HepG2 (cell line): ENCODE measurements at regions not wholly inside any gene's neighbourhood (a gene's known extent, or its start where the extent isn't known, plus 50 kb on each side); places are given as distances from the start of the nearest gene placed in this dataset.

Experiments
- ATAC-seq: fragments of 200-7000 bp; cut with Tn5 transposase; 3 replicates; pipeline ENCODE4 v1.9.1; 2020; ENCODE audit warnings: mild to moderate bottlenecking, moderate library complexity
- BruUV-seq: library from RNA; stranded (reverse); fragments of 400-500 nt; replicated peaks from 2 replicates; lab custom pipeline; 2021; lab: Mats Ljungman, UMichigan
- CTCF ChIA-PET: fragments of 300-600 bp; formaldehyde crosslinking; extraction: SDS; loops from one replicate; lab custom pipeline; 2021; ENCODE audit warnings: low total read pairs, inconsistent platforms, low intra/inter-chr PET ratio; lab: Yijun Ruan, JAX
- POLR2A ChIA-PET: fragments of 350-600 bp; sonication (Branson Sonifier 250); formaldehyde crosslinking; loops from one replicate; lab custom pipeline; 2020; ENCODE audit warnings: antibody characterized with exemption, inconsistent platforms; lab: Yijun Ruan, JAX
- DNase-seq: peaks from one replicate; pipeline ENCODE4 v3.0.0-alpha.2; 2015; ENCODE audit warnings: low spot score
- FAIRE-seq: peaks from 3 replicates; lab custom pipeline; 2011; peaks lifted over from hg19 to GRCh38; lab: Jason Lieb, UNC
- H2AFZ ChIP-seq: one replicate; pipeline ENCODE4 v1.6.1; 2011; ENCODE audit warnings: low read length, inconsistent platforms
- H3K27ac ChIP-seq: fragments of 300-600 bp; 3 replicates; pipeline ENCODE4 v1.8.0; 2011; ENCODE audit warnings: mixed run types, mild to moderate bottlenecking, mixed read lengths, low read length, inconsistent platforms; ENCODE audit not compliant: insufficient read depth; ENCODE audit errors: extremely low read length
- H3K27me3 ChIP-seq, 2 experiments: fragments of 200-600 bp in 1 of 2; 2 replicates in 1 of 2; 3 replicates in 1 of 2; pipeline versions ENCODE4 v1.6.0 to v1.8.0; 2011; ENCODE audit warnings: low read length in 2 of 2, mild to moderate bottlenecking in 2 of 2, moderate library complexity in 2 of 2, inconsistent platforms in 1 of 2; ENCODE audit not compliant: insufficient read depth in 2 of 2, control insufficient read depth in 1 of 2
- H3K36me3 ChIP-seq, 2 experiments: fragments of 200-600 bp in 1 of 2; replicated peaks in 1 of 2; 2 replicates in 1 of 2; 3 replicates in 1 of 2; pipeline versions ENCODE4 v1.5.1 to v1.8.0; 2011; ENCODE audit warnings: low read length in 2 of 2, inconsistent platforms in 1 of 2; ENCODE audit not compliant: insufficient read depth in 2 of 2, control insufficient read depth in 1 of 2
- H3K4me1 ChIP-seq: 2 replicates; pipeline ENCODE4 v1.5.1; 2012; ENCODE audit warnings: low read length, inconsistent platforms; ENCODE audit not compliant: insufficient read depth
- H3K4me2 ChIP-seq: 2 replicates; pipeline ENCODE4 v1.6.0; 2011; ENCODE audit warnings: low read depth, low read length, inconsistent platforms
- H3K4me3 ChIP-seq, 3 experiments: fragments of 200-600 bp in 1 of 3; sonication (generic), shearing (Covaris generic) in 1 of 3; replicated peaks in 1 of 3; 2 replicates each; pipeline ENCODE4 v1.5.1; 2011 to 2016; ENCODE audit warnings: low read length in 3 of 3, inconsistent platforms in 2 of 3, low read depth in 2 of 3, mild to moderate bottlenecking in 2 of 3, control low read depth in 1 of 3, mixed read lengths in 1 of 3; ENCODE audit not compliant: insufficient read depth in 1 of 3
- H3K79me2 ChIP-seq: one replicate; pipeline ENCODE4 v1.6.1; 2011; ENCODE audit warnings: low read length, inconsistent platforms; ENCODE audit not compliant: insufficient read depth
- H3K9ac ChIP-seq: 2 replicates; pipeline ENCODE4 v1.6.0; 2011; ENCODE audit warnings: mild to moderate bottlenecking, low read depth, low read length, inconsistent platforms; ENCODE audit not compliant: insufficient read depth
- H3K9me3 ChIP-seq: 2 replicates; pipeline ENCODE4 v1.5.1; 2012; ENCODE audit warnings: mild to moderate bottlenecking, low read length
- H4K20me1 ChIP-seq: 2 replicates; pipeline ENCODE4 v1.6.0; 2011; ENCODE audit warnings: inconsistent platforms, mild to moderate bottlenecking, low read length, moderate library complexity; ENCODE audit not compliant: insufficient read depth
- HIVEP1 ChIP-seq: sonication (generic); formaldehyde crosslinking; IDR thresholded peaks from 2 replicates; pipeline ENCODE4 v1.4.0; 2020; ENCODE audit warnings: mild to moderate bottlenecking, missing genetic modification reagents
- IKZF1 ChIP-seq: fragments of 450-650 bp; IDR thresholded peaks from 2 replicates; pipeline ENCODE4 v1.7.1; 2016
- MAF1 ChIP-seq: sonication (generic); formaldehyde crosslinking; IDR thresholded peaks from 2 replicates; pipeline ENCODE4 v1.5.0; 2020; ENCODE audit warnings: missing genetic modification reagents, borderline replicate concordance
- MYC ChIP-seq: sonication (generic); formaldehyde crosslinking; IDR thresholded peaks from 2 replicates; pipeline ENCODE4 v1.9.0; 2021; ENCODE audit warnings: missing genetic modification reagents, borderline replicate concordance
- NCOA2 ChIP-seq: sonication (generic); formaldehyde crosslinking; IDR thresholded peaks from 2 replicates; pipeline ENCODE4 v1.8.0; 2022; ENCODE audit warnings: inconsistent platforms
- PITX1 ChIP-seq: sonication (generic); formaldehyde crosslinking; IDR thresholded peaks from 2 replicates; pipeline ENCODE4 v1.5.1; 2020; ENCODE audit warnings: mild to moderate bottlenecking, missing genetic modification reagents
- SIN3A ChIP-seq: IDR thresholded peaks from 2 replicates; pipeline ENCODE4 v1.6.1; 2011; ENCODE audit warnings: low read depth, mild to moderate bottlenecking, control low read depth, low read length, borderline replicate concordance
- TOPORS ChIP-seq: sonication (generic); formaldehyde crosslinking; IDR thresholded peaks from 2 replicates; pipeline ENCODE4 v1.8.0; 2023; ENCODE audit warnings: mild to moderate bottlenecking, missing genetic modification reagents
- ZNF292 ChIP-seq: sonication (generic); formaldehyde crosslinking; IDR thresholded peaks from 2 replicates; pipeline ENCODE4 v1.8.1; 2022; ENCODE audit warnings: mild to moderate bottlenecking, low read depth, missing genetic modification reagents, borderline replicate concordance
- ZNF510 ChIP-seq: sonication (generic); formaldehyde crosslinking; IDR thresholded peaks from 2 replicates; pipeline ENCODE4 v1.4.0; 2020; ENCODE audit warnings: low read depth, mild to moderate bottlenecking, missing genetic modification reagents
- ZNF619 ChIP-seq: sonication (generic); formaldehyde crosslinking; IDR thresholded peaks from 2 replicates; pipeline ENCODE4 v1.4.0; 2020; ENCODE audit warnings: mild to moderate bottlenecking, missing genetic modification reagents
- ZNF703 ChIP-seq: sonication (generic); formaldehyde crosslinking; IDR thresholded peaks from 2 replicates; pipeline ENCODE4 v1.5.1; 2020; ENCODE audit warnings: missing genetic modification reagents, mild to moderate bottlenecking, moderate library complexity, borderline replicate concordance
- ZNF841 ChIP-seq: sonication (generic); formaldehyde crosslinking; IDR thresholded peaks from 2 replicates; pipeline ENCODE4 v1.8.1; 2023; ENCODE audit warnings: missing genetic modification reagents, borderline replicate concordance
- WGBS: methylation state at CpG from one replicate; pipeline ENCODE4 v1.1.6; 2017; ENCODE audit warnings: low lambda C conversion rate; 5-methylcytosine and 5-hydroxymethylcytosine counted together
- in situ Hi-C: cut with HindIII; loops from 2 replicates; pipeline ENCODE4 v1.10.0; 2017; ENCODE audit warnings: low pct_unique_long_range_greater_than_20kb; ENCODE audit not compliant: extremely low pct_ligation_motif_present
- intact Hi-C: fragments of 100-400 bp; cut with micrococcal nuclease; formaldehyde crosslinking; loops from one replicate; pipeline ENCODE4 v1.10.0; 2022; ENCODE audit not compliant: unreplicated experiment
- TF ChIP-seq, protein P1 (sequence below): sonication (generic); formaldehyde crosslinking; IDR thresholded peaks from 2 replicates; pipeline ENCODE4 v1.4.0; 2020; ENCODE audit warnings: mild to moderate bottlenecking, missing genetic modification reagents, borderline replicate concordance
- TF ChIP-seq, protein P2 (sequence below): sonication (generic); formaldehyde crosslinking; IDR thresholded peaks from 2 replicates; pipeline ENCODE4 v1.8.1; 2023; ENCODE audit warnings: mild to moderate bottlenecking, inconsistent platforms, moderate library complexity, missing genetic modification reagents, borderline replicate concordance

DNA sequence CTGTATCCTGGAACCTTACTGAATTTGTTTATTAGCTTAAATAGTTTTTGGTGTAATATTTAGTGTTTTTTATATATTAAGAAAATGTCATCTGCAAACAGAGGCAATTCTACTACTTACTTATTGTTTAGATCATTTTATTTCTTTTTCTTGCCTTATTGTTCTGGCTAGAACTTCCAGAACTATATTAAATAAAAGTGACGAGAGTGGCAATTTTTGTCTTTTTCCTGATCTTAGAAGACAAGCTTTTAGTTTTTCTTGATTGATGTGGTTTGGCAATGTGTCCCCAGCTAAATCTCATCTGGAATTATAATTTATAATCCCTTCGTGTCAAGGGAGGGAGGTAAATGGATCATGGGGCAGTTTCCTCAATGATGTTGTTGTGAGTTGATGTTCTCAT lies 857.8 kb downstream of the SLC6A15 start:
- ChIA-PET POLR2A (no interaction called here), CTCF (no interaction called here)
- H3K79me2 ChIP-seq, result no peaks in the 10 kb centered on the region
- in situ Hi-C loops, result no loop called here
- no peaks in the 10 kb centered on the region for H3K27me3 ChIP-seq
- no peak overlapping the region for H3K9ac ChIP-seq
- H3K36me3 ChIP-seq, result no peaks in the 10 kb centered on the region
- H2AFZ ChIP-seq, result no peak overlapping the region
- WGBS, result 1% methylated on average over 2 of the region's 2 CpGs
- H4K20me1 ChIP-seq, result no peaks in the 10 kb centered on the region
- H3K4me2 ChIP-seq, result no peak overlapping the region
- TF ChIP-seq IKZF1 (no peak), PITX1 (CRISPR knock-in tag) (no peak), ZNF292 (CRISPR knock-in tag) (no peak), MYC (no peak), ZNF703 (CRISPR knock-in tag) (no peak), HIVEP1 (CRISPR knock-in tag) (no peak), NCOA2 (CRISPR knock-in tag) (no peak), ZNF619 (CRISPR knock-in tag) (no peak), SIN3A (no peak), MAF1 (CRISPR knock-in tag) (no peak), TOPORS (CRISPR knock-in tag) (no peak), ZNF841 (no peak), ZNF510 (no peak)
- TF ChIP-seq, protein P1, sequence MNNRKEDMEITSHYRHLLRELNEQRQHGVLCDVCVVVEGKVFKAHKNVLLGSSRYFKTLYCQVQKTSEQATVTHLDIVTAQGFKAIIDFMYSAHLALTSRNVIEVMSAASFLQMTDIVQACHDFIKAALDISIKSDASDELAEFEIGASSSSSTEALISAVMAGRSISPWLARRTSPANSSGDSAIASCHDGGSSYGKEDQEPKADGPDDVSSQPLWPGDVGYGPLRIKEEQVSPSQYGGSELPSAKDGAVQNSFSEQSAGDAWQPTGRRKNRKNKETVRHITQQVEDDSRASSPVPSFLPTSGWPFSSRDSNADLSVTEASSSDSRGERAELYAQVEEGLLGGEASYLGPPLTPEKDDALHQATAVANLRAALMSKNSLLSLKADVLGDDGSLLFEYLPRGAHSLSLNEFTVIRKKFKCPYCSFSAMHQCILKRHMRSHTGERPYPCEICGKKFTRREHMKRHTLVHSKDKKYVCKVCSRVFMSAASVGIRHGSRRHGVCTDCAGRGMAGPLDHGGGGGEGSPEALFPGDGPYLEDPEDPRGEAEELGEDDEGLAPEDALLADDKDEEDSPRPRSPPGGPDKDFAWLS (CRISPR knock-in tag), result no peak
- TF ChIP-seq, protein P2, sequence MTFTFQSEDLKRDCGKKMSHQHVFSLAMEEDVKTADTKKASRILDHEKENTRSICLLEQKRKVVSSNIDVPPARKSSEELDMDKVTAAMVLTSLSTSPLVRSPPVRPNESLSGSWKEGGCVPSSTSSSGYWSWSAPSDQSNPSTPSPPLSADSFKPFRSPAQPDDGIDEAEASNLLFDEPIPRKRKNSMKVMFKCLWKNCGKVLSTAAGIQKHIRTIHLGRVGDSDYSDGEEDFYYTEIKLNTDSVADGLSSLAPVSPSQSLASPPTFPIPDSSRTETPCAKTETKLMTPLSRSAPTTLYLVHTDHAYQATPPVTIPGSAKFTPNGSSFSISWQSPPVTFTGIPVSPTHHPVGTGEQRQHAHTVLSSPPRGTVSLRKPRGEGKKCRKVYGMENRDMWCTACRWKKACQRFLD (CRISPR knock-in tag), result no peak
- no TSS peak for BruUV-seq
- DNase-seq, result no peak
- FAIRE-seq, result no peak
- no peak for ATAC-seq
- no peak overlapping the region for H3K27ac ChIP-seq
- no peaks in the 10 kb centered on the region for H3K4me1 ChIP-seq
- no peaks in the 10 kb centered on the region for H3K9me3 ChIP-seq
- H3K4me3 ChIP-seq, result no peak overlapping the region
- intact Hi-C loops, result no loop called here
